PC-3 (cell line): ENCODE measurements at regions not wholly inside any gene's neighbourhood (a gene's known extent, or its start where the extent isn't known, plus 50 kb on each side); places are given as distances from the start of the nearest gene placed in this dataset.

Source experiments
- EZH2phosphoT487 ChIP-seq: fragments of 300-600 bp; sonication (generic); IDR thresholded peaks from 2 replicates; pipeline ENCODE4 v1.6.1; 2018; ENCODE audit warnings: mild to moderate bottlenecking, antibody characterized with exemption, low read length, borderline replicate concordance
- TF ChIP-seq, protein P1 (sequence below): fragments of 300-600 bp; sonication (generic); conservative IDR thresholded peaks from 2 replicates; pipeline ENCODE4 v1.5.1; 2017; ENCODE audit warnings: antibody characterized with exemption, low read depth, mild to moderate bottlenecking, low read length

DNA sequence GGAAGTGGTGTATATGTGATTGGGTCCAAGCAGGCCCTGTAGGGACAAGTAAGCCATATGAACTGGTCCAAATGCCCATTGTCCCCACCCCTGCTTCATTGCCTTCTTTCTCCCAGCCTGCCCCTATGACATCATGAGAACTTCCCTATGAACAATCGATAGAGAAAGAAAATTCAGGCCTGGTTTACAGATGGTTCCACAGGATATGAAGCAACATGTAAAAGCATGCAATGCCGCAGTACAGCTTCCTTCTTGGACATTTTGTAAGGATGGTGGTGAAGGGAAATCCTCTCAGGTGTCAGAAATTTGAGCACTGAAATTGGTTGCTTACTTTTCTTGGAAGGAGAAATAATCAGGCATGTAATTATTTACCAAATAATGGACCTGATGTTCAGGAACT, 581.7 kb downstream of the MRPL39 start:
- TF ChIP-seq, protein P1, sequence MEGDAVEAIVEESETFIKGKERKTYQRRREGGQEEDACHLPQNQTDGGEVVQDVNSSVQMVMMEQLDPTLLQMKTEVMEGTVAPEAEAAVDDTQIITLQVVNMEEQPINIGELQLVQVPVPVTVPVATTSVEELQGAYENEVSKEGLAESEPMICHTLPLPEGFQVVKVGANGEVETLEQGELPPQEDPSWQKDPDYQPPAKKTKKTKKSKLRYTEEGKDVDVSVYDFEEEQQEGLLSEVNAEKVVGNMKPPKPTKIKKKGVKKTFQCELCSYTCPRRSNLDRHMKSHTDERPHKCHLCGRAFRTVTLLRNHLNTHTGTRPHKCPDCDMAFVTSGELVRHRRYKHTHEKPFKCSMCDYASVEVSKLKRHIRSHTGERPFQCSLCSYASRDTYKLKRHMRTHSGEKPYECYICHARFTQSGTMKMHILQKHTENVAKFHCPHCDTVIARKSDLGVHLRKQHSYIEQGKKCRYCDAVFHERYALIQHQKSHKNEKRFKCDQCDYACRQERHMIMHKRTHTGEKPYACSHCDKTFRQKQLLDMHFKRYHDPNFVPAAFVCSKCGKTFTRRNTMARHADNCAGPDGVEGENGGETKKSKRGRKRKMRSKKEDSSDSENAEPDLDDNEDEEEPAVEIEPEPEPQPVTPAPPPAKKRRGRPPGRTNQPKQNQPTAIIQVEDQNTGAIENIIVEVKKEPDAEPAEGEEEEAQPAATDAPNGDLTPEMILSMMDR = no peak
- no peak for TF ChIP-seq EZH2phosphoT487
